H9 (cell line): ENCODE measurements at regions not wholly inside any gene's neighbourhood (a gene's known extent, or its start where the extent isn't known, plus 50 kb on each side); places are given as distances from the start of the nearest gene placed in this dataset.

Experiments used
- DNase-seq: peaks from one replicate; pipeline ENCODE4 v3.0.0-alpha.2; 2017
- H2AFZ ChIP-seq: one replicate; pipeline ENCODE4 v1.6.1; 2013; ENCODE audit warnings: mild to moderate bottlenecking, low read length, control low read depth, moderate library complexity
- H2AK5ac ChIP-seq: 2 replicates; pipeline ENCODE4 v1.6.1; 2013; ENCODE audit warnings: low read length, control low read depth, mixed read lengths; ENCODE audit not compliant: insufficient read length
- H2BK120ac ChIP-seq: one replicate; pipeline ENCODE4 v1.6.1; 2013; ENCODE audit warnings: low read depth, mild to moderate bottlenecking, low read length, control low read depth, inconsistent platforms; ENCODE audit not compliant: poor library complexity, severe bottlenecking
- H2BK12ac ChIP-seq: 2 replicates; pipeline ENCODE4 v1.6.1; 2013; ENCODE audit warnings: low read length, control low read depth, mixed read lengths, low read depth; ENCODE audit not compliant: insufficient read length
- H2BK15ac ChIP-seq: 2 replicates; pipeline ENCODE4 v1.6.1; 2013; ENCODE audit warnings: low read depth, low read length, control low read depth
- H2BK20ac ChIP-seq: one replicate; pipeline ENCODE4 v1.6.1; 2013; ENCODE audit warnings: low read depth, mild to moderate bottlenecking, low read length, control low read depth, inconsistent platforms; ENCODE audit not compliant: poor library complexity, severe bottlenecking
- H2BK5ac ChIP-seq: 2 replicates; pipeline ENCODE4 v1.6.1; 2013; ENCODE audit warnings: low read length, control low read depth, mixed read lengths; ENCODE audit not compliant: insufficient read length
- H3K14ac ChIP-seq: 2 replicates; pipeline ENCODE4 v1.6.1; 2013; ENCODE audit warnings: low read length, control low read depth; ENCODE audit not compliant: insufficient read depth
- H3K18ac ChIP-seq: 2 replicates; pipeline ENCODE4 v1.6.1; 2013; ENCODE audit warnings: low read depth, mild to moderate bottlenecking, mixed read lengths, low read length, control low read depth; ENCODE audit not compliant: insufficient read length
- H3K23ac ChIP-seq: 2 replicates; pipeline ENCODE4 v1.6.1; 2013; ENCODE audit warnings: low read length, control low read depth, mixed read lengths, low read depth; ENCODE audit not compliant: insufficient read length
- H3K23me2 ChIP-seq: 2 replicates; pipeline ENCODE4 v1.6.1; 2013; ENCODE audit warnings: low read depth, mild to moderate bottlenecking, mixed read lengths, low read length, control low read depth; ENCODE audit not compliant: insufficient read length, poor library complexity, severe bottlenecking
- H3K27ac ChIP-seq: 2 replicates; pipeline ENCODE4 v1.5.1; 2013; ENCODE audit warnings: low read length, control low read depth, mixed read lengths, low read depth; ENCODE audit not compliant: insufficient read length
- H3K27me3 ChIP-seq: 2 replicates; pipeline ENCODE4 v1.6.1; 2013; ENCODE audit warnings: low read length, control low read depth, inconsistent platforms; ENCODE audit not compliant: insufficient read depth
- H3K4ac ChIP-seq: 2 replicates; pipeline ENCODE4 v1.6.1; 2013; ENCODE audit warnings: low read depth, mild to moderate bottlenecking, control low read depth, inconsistent platforms, low read length, moderate library complexity
- H3K4me1 ChIP-seq: 2 replicates; pipeline ENCODE4 v1.6.1; 2013; ENCODE audit warnings: low read length, control low read depth, inconsistent platforms; ENCODE audit not compliant: insufficient read depth
- H3K4me2 ChIP-seq: 2 replicates; pipeline ENCODE4 v1.6.1; 2013; ENCODE audit warnings: low read length, control low read depth, mixed read lengths; ENCODE audit not compliant: insufficient read length, insufficient read depth
- H3K56ac ChIP-seq: 2 replicates; pipeline ENCODE4 v1.6.1; 2013; ENCODE audit warnings: low read depth, mild to moderate bottlenecking, mixed read lengths, low read length, control low read depth; ENCODE audit not compliant: insufficient read length
- H3K79me1 ChIP-seq: 2 replicates; pipeline ENCODE4 v1.6.1; 2013; ENCODE audit warnings: low read depth, mild to moderate bottlenecking, moderate library complexity, low read length, control low read depth, inconsistent platforms; ENCODE audit not compliant: insufficient read depth, poor library complexity, severe bottlenecking
- H3K79me2 ChIP-seq: 2 replicates; pipeline ENCODE4 v1.6.1; 2013; ENCODE audit warnings: low read length, control low read depth, inconsistent platforms; ENCODE audit not compliant: insufficient read depth
- H3K9ac ChIP-seq: 2 replicates; pipeline ENCODE4 v1.6.1; 2013; ENCODE audit warnings: low read length, control low read depth, mixed read lengths; ENCODE audit not compliant: insufficient read length; ENCODE audit errors: extremely low read depth
- H3K9me3 ChIP-seq: one replicate; pipeline ENCODE4 v1.6.1; 2013; ENCODE audit warnings: low read depth, low read length, inconsistent platforms; ENCODE audit not compliant: control insufficient read depth
- H3T11ph ChIP-seq: one replicate; pipeline ENCODE4 v1.6.1; 2013; ENCODE audit warnings: mild to moderate bottlenecking, low read length, control low read depth, inconsistent platforms
- H4K20me1 ChIP-seq: one replicate; pipeline ENCODE4 v1.6.1; 2013; ENCODE audit not compliant: control insufficient read depth, insufficient read length, insufficient read depth
- H4K5ac ChIP-seq: 2 replicates; pipeline ENCODE4 v1.6.1; 2013; ENCODE audit warnings: low read depth, mild to moderate bottlenecking, mixed read lengths, low read length, control low read depth; ENCODE audit not compliant: insufficient read length
- H4K8ac ChIP-seq: replicated peaks from 2 replicates; pipeline ENCODE4 v1.6.1; 2013; ENCODE audit warnings: low read length, control low read depth, mixed read lengths, low read depth; ENCODE audit not compliant: insufficient read length
- H4K91ac ChIP-seq: 2 replicates; pipeline ENCODE4 v1.6.1; 2013; ENCODE audit warnings: low read depth, mild to moderate bottlenecking, moderate library complexity, mixed read lengths, low read length, control low read depth; ENCODE audit not compliant: insufficient read length
- H3K27ac Mint-ChIP-seq, 3 experiments: 2 replicates in 2 of 3; 3 replicates in 1 of 3; pipeline ENCODE4 v1.8.0; 2020 to 2021; ENCODE audit warnings: mixed read lengths in 3 of 3, mild to moderate bottlenecking in 1 of 3, moderate library complexity in 1 of 3
- H3K27me3 Mint-ChIP-seq: 2 replicates; pipeline ENCODE4 v1.8.0; 2021; ENCODE audit warnings: low read depth, mild to moderate bottlenecking, moderate library complexity, mixed read lengths
- H3K36me3 Mint-ChIP-seq, 3 experiments: 2 replicates in 2 of 3; 3 replicates in 1 of 3; pipeline ENCODE4 v1.8.0; 2020 to 2021; ENCODE audit warnings: low read depth in 3 of 3, mixed read lengths in 3 of 3; ENCODE audit not compliant: insufficient read depth in 1 of 3
- H3K4me1 Mint-ChIP-seq, 2 experiments: 2 replicates each; pipeline ENCODE4 v1.8.0; 2020; ENCODE audit warnings: mixed read lengths in 2 of 2
- H3K4me3 Mint-ChIP-seq, 2 experiments: 2 replicates in 1 of 2; 3 replicates in 1 of 2; pipeline ENCODE4 v1.8.0; 2020 to 2021; ENCODE audit warnings: mild to moderate bottlenecking in 2 of 2, mixed read lengths in 2 of 2, moderate library complexity in 1 of 2
- H3K9me3 Mint-ChIP-seq, 2 experiments: 2 replicates in 1 of 2; 3 replicates in 1 of 2; pipeline ENCODE4 v1.8.0; 2020; ENCODE audit warnings: mild to moderate bottlenecking in 2 of 2, mixed read lengths in 2 of 2, moderate library complexity in 1 of 2
- WGBS: extraction: QIAGEN DNeasy Blood & Tissue Kit; methylation state at CpG from one replicate; pipeline ENCODE4 v1.1.7; 2013; ENCODE audit warnings: missing lambda C conversion rate, low lambda C conversion rate, mixed read lengths; ENCODE audit not compliant: insufficient read length; ENCODE audit errors: extremely low coverage; 5-methylcytosine and 5-hydroxymethylcytosine counted together
- TF ChIP-seq, protein P1 (sequence below): fragments of 200-600 bp; sonication (generic); conservative IDR thresholded peaks from 3 replicates; pipeline ENCODE4 v1.8.0; 2021; ENCODE audit warnings: antibody characterized with exemption, mild to moderate bottlenecking

GRCh38 chr2:236452238-236452637 is 117.4 kb upstream of the ACKR3 start:
- no peaks in the 10 kb centered on the region for H3K79me1 ChIP-seq
- TF ChIP-seq, protein P1, sequence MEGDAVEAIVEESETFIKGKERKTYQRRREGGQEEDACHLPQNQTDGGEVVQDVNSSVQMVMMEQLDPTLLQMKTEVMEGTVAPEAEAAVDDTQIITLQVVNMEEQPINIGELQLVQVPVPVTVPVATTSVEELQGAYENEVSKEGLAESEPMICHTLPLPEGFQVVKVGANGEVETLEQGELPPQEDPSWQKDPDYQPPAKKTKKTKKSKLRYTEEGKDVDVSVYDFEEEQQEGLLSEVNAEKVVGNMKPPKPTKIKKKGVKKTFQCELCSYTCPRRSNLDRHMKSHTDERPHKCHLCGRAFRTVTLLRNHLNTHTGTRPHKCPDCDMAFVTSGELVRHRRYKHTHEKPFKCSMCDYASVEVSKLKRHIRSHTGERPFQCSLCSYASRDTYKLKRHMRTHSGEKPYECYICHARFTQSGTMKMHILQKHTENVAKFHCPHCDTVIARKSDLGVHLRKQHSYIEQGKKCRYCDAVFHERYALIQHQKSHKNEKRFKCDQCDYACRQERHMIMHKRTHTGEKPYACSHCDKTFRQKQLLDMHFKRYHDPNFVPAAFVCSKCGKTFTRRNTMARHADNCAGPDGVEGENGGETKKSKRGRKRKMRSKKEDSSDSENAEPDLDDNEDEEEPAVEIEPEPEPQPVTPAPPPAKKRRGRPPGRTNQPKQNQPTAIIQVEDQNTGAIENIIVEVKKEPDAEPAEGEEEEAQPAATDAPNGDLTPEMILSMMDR, result no peak
- no peak overlapping the region for H4K5ac ChIP-seq
- H3K27ac Mint-ChIP-seq, result no peak overlapping the region
- H3K36me3 Mint-ChIP-seq, result peaks cover 0 to 1% (median under 1%) of the 10 kb centered on the region in 3 experiments; a peak in 4 of 7 replicates
- H3K9ac ChIP-seq, result no peak overlapping the region
- H3K79me2 ChIP-seq, result no peaks in the 10 kb centered on the region
- H3K27ac ChIP-seq, result no peak overlapping the region
- H3K4ac ChIP-seq, result no peak overlapping the region
- H3K9me3 Mint-ChIP-seq, result peaks cover under 1% of the 10 kb centered on the region in 2 experiments; a peak in 2 of 5 replicates
- H2BK20ac ChIP-seq, result no peak overlapping the region
- H3K4me3 Mint-ChIP-seq, result no peak overlapping the region
- WGBS, result no CpG with 5 or more reads among the region's 3 CpGs
- H3K4me1 ChIP-seq, result no peaks in the 10 kb centered on the region
- no peak overlapping the region for H3K23ac ChIP-seq
- no peak overlapping the region for H3K4me2 ChIP-seq
- H3K27me3 Mint-ChIP-seq, result no peaks in the 10 kb centered on the region
- no peak for DNase-seq
- H2AFZ ChIP-seq, result no peak overlapping the region
- no peak overlapping the region for H2BK120ac ChIP-seq
- H3K14ac ChIP-seq, result no peak overlapping the region
- H3K18ac ChIP-seq, result no peak overlapping the region
- no peak overlapping the region for H4K91ac ChIP-seq
- H3K27me3 ChIP-seq, result no peaks in the 10 kb centered on the region
- H3K56ac ChIP-seq, result no peak overlapping the region
- H3K9me3 ChIP-seq, result no peaks in the 10 kb centered on the region
- no peak overlapping the region for H2BK12ac ChIP-seq
- H4K20me1 ChIP-seq, result no peaks in the 10 kb centered on the region
- H2AK5ac ChIP-seq, result no peak overlapping the region
- no peak overlapping the region for H2BK5ac ChIP-seq
- H3K4me1 Mint-ChIP-seq, result peaks cover 12 to 15% of the 10 kb centered on the region in 2 experiments
- no peak overlapping the region for H2BK15ac ChIP-seq
- no peak overlapping the region for H4K8ac ChIP-seq
- no peaks in the 10 kb centered on the region for H3K23me2 ChIP-seq
- no peak overlapping the region for H3T11ph ChIP-seq
